ENCODE measurements at regions not wholly inside any gene's neighbourhood (a gene's known extent, or its start where the extent isn't known, plus 50 kb on each side); places are given as distances from the start of the nearest gene placed in this dataset.
A peak's percentile ranks its signal among the peaks of the same experiment; 100 is the strongest.

- H3K4me1 ChIP-seq (ENCODE audit: low read depth) = no peaks in the 10 kb centered on the region
- ATAC-seq (peak; percentile 22), DNase-seq (no peak)
- TF ChIP-seq, protein P1, sequence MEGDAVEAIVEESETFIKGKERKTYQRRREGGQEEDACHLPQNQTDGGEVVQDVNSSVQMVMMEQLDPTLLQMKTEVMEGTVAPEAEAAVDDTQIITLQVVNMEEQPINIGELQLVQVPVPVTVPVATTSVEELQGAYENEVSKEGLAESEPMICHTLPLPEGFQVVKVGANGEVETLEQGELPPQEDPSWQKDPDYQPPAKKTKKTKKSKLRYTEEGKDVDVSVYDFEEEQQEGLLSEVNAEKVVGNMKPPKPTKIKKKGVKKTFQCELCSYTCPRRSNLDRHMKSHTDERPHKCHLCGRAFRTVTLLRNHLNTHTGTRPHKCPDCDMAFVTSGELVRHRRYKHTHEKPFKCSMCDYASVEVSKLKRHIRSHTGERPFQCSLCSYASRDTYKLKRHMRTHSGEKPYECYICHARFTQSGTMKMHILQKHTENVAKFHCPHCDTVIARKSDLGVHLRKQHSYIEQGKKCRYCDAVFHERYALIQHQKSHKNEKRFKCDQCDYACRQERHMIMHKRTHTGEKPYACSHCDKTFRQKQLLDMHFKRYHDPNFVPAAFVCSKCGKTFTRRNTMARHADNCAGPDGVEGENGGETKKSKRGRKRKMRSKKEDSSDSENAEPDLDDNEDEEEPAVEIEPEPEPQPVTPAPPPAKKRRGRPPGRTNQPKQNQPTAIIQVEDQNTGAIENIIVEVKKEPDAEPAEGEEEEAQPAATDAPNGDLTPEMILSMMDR (IDR thresholded peaks at IDR 0.05) = no peak
- H3K36me3 ChIP-seq (ENCODE audit: low read depth) = no peaks in the 10 kb centered on the region
- H3K9me3 ChIP-seq = no peaks in the 10 kb centered on the region
- intact Hi-C loops (cut with DNase I, micrococcal nuclease) = no loop called here
- no peak overlapping the region for H3K4me3 ChIP-seq
Measured at GRCh38 chr9:16344343-16344742, 526.1 kb downstream of the BNC2 start.

DNA sequence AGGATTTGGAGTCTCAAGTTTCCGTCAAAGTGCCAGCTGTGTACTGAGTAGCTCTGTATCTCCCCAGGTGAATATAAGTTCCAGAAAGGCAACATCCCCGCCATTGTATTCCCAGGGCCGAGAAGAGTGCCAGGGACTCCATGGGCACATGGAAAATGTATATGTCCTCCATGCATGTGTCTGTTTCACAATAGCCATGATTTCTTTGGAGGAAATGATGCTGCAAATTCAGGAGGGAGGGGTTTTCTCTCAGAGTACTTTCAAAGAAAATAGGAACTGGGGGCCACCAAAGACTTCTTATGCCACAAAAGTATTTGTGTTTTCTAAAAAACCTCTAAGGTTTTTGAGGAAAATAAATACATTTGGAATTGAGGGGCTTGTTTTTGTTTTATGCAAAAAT, 524.6 kb downstream of the BNC2 start:
- Histone ChIP-seq H3K4me1 (ENCODE audit: low read depth) (no peaks in the 10 kb centered on the region), H3K9me3 (no peaks in the 10 kb centered on the region), H3K36me3 (ENCODE audit: low read depth) (no peaks in the 10 kb centered on the region), H3K4me3 (no peak overlapping the region)
- ATAC-seq (no peak), DNase-seq (no peak)
- intact Hi-C loops (cut with DNase I, micrococcal nuclease) = no loop called here
- TF ChIP-seq, protein P1 (IDR thresholded peaks at IDR 0.05) = no peak

GRCh38 chr9:16347886-16348285, 522.6 kb downstream of the BNC2 start:
- Histone ChIP-seq H3K4me3 (no peak overlapping the region), H3K36me3 (ENCODE audit: low read depth) (no peaks in the 10 kb centered on the region), H3K9me3 (no peaks in the 10 kb centered on the region), H3K4me1 (ENCODE audit: low read depth) (no peaks in the 10 kb centered on the region)
- intact Hi-C loops (cut with DNase I, micrococcal nuclease) = no loop called here
- DNase-seq (no peak), ATAC-seq (no peak)
- TF ChIP-seq, protein P1 (IDR thresholded peaks at IDR 0.05) = no peak

DNA sequence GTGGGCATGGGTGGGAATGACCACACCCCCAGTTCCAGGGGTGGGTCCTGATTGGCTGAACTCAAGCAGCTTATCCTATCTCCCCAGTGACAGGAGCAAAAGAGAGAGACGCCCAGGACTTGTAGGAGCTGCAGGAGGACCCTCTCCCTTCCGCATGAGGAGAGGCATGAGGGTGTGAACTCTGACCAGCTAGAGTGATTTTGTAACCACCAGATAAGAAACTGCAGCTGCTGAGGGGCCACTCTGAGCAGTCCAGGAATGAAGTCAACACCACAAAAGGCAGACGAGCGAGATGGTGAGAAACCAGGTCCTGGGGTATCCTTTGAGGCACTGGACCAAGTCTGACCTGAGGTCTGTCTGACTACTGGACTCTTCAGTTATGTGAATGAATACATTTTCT, 521.9 kb downstream of the BNC2 start:
- Histone ChIP-seq H3K4me1 (ENCODE audit: low read depth) (no peaks in the 10 kb centered on the region), H3K9me3 (no peaks in the 10 kb centered on the region), H3K36me3 (ENCODE audit: low read depth) (no peaks in the 10 kb centered on the region), H3K4me3 (no peak overlapping the region)
- ATAC-seq (no peak), DNase-seq (no peak)
- TF ChIP-seq, protein P1 (IDR thresholded peaks at IDR 0.05) = no peak
- intact Hi-C loops (cut with DNase I, micrococcal nuclease) = no loop called here

DNA sequence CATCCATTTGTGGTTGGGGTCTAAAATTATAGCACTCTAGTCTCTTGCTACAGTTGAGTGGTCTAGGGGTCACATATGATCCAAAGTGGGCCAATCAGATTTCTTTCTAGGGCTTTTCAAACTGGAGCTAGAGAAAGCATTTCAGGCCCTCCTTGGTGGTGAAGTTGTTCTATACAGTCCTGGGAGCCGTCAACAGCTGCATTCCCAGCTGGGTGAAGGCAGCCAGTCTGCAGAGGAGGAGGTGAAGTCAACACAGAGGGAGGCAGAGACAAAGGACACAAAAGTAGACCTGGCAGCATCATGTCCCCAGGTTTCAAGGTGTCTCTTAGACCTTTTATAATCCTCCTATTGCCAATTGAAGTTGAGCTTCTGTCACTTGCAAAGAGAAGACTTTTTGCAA, 518.2 kb downstream of the BNC2 start:
- Histone ChIP-seq H3K36me3 (ENCODE audit: low read depth) (no peaks in the 10 kb centered on the region), H3K4me1 (ENCODE audit: low read depth) (no peaks in the 10 kb centered on the region), H3K4me3 (no peak overlapping the region), H3K9me3 (no peaks in the 10 kb centered on the region)
- TF ChIP-seq, protein P1 (IDR thresholded peaks at IDR 0.05) = no peak
- intact Hi-C loops (cut with DNase I, micrococcal nuclease) = no loop called here
- DNase-seq = no peak
- ATAC-seq = no peak

DNA sequence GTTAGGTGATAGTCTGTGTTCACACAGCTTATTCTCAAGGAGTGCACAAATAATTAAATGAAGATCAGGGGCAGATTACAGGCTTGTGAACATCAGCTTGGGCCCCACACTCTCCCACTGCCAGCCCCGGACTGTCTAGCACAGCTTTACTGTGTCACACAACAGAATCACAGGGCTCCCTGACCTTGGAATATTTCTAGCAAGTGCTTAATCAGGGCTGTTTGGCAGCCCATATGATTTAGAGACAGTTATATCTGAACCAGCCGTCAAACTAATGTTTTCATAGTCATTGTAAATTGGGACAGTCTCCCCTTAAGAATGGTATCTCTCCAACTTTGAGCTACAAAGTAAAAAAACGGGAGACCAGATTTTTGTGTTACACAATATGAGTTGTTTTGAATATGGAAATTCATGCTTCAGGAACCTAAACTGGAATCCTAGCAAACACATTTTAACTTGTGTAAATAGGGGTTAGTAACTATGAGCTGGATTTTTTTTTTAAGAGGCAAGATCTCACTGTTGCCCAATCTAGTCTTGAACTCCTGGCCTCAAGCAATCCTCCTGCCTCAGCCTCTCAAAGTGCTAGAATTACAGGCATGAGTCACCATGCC, 517.6 kb downstream of the BNC2 start:
- Histone ChIP-seq H3K9me3 (no peaks in the 10 kb centered on the region), H3K36me3 (ENCODE audit: low read depth) (no peaks in the 10 kb centered on the region), H3K4me1 (ENCODE audit: low read depth) (no peaks in the 10 kb centered on the region), H3K4me3 (no peak overlapping the region)
- DNase-seq (no peak), ATAC-seq (no peak)
- TF ChIP-seq, protein P1 (IDR thresholded peaks at IDR 0.05) = no peak
- intact Hi-C loops (cut with DNase I, micrococcal nuclease) = no loop called here

Measured in mucosa of descending colon (tissue), 3 donors.